Heart left ventricle (tissue), 16 donors: ENCODE measurements at regions not wholly inside any gene's neighbourhood (a gene's known extent, or its start where the extent isn't known, plus 50 kb on each side); places are given as distances from the start of the nearest gene placed in this dataset.

ENCODE experiments used
- ATAC-seq, 4 donors: fragments of 200-7000 bp; cut with Tn5 transposase; one replicate each; pipeline ENCODE4 v1.9.1; 2020 to 2022; ENCODE audit warnings: moderate library complexity in 4 of 4, mild to moderate bottlenecking in 3 of 4, moderate number of reproducible peaks in 1 of 4
- DNase-seq, 5 donors: peaks; one replicate each; pipeline ENCODE4 v3.0.0-alpha.2; 2020
- H3K27ac ChIP-seq, 12 donors: fragments of 200-600 bp; sonication (generic) in 4 of 12; one replicate each; pipeline versions ENCODE4 v1.5.0 to v1.8.0; 2016 to 2022; ENCODE audit warnings: mild to moderate bottlenecking in 2 of 12
- H3K27me3 ChIP-seq, 9 donors: fragments of 200-600 bp; sonication (generic) in 2 of 9; one replicate each; pipeline versions ENCODE4 v1.5.1 to v1.8.0; 2016 to 2022; ENCODE audit warnings: mild to moderate bottlenecking in 3 of 9
- H3K36me3 ChIP-seq, 9 donors: fragments of 200-600 bp; sonication (generic) in 2 of 9; one replicate each; pipeline versions ENCODE4 v1.5.0 to v1.8.0; 2018 to 2022; ENCODE audit warnings: mild to moderate bottlenecking in 2 of 9
- H3K4me1 ChIP-seq, 12 donors: fragments of 200-600 bp; sonication (generic) in 4 of 12; one replicate each; pipeline versions ENCODE4 v1.5.0 to v1.8.0; 2016 to 2022; ENCODE audit warnings: mild to moderate bottlenecking in 3 of 12
- H3K4me3 ChIP-seq, 12 donors: fragments of 200-600 bp; sonication (generic) in 4 of 12; one replicate each; pipeline versions ENCODE4 v1.5.0 to v1.8.0; 2017 to 2022; ENCODE audit warnings: mild to moderate bottlenecking in 9 of 12, moderate library complexity in 4 of 12
- H3K9me3 ChIP-seq, 12 donors: fragments of 200-600 bp; sonication (generic) in 4 of 12; one replicate each; pipeline versions ENCODE4 v1.5.0 to v1.8.0; 2016 to 2022; ENCODE audit warnings: mild to moderate bottlenecking in 1 of 12
- CTCF ChIP-seq, 12 donors: fragments of 200-600 bp; sonication (generic) in 4 of 12; IDR thresholded peaks; one replicate each; pipeline versions ENCODE4 v1.5.0 to v1.8.0; 2018 to 2022; ENCODE audit warnings: antibody characterized with exemption in 12 of 12, mild to moderate bottlenecking in 5 of 12
- POLR2A ChIP-seq, 2 donors: fragments of 450-650 bp; IDR thresholded peaks; one replicate each; pipeline ENCODE4 v1.6.1; 2017; ENCODE audit warnings: antibody characterized with exemption in 2 of 2, mild to moderate bottlenecking in 2 of 2, moderate library complexity in 2 of 2
- WGBS, 4 donors: extraction: QIAGEN DNeasy Blood & Tissue Kit in 2 of 4; methylation state at CpG; one replicate each; pipeline versions ENCODE4 v1.1.5 to v1.1.7; 2013 to 2018; 5-methylcytosine and 5-hydroxymethylcytosine counted together
- intact Hi-C, 10 donors: fragments of 100-400 bp; cut with DNase I; formaldehyde crosslinking; loops; one replicate each; pipeline versions ENCODE4 v1.11.1 to v1.14.2; 2022
- donor health status: ischemic (EF 13 %, LVEDD 7.1; RV severe dilation, severe dysfunction).
- donor health status: healthy with polysubstance abuse.
- donor health status: DM: no; HTN: yes; CAD: no.
- donor health status: DM: no; HTN: no; CAD: no.
- donor health status: ischemic (EF 25% LVEDD 6.9; RV normal size, moderate dysfunction).
- donor health status: ischemic (EF 25% LVEDD 5.7; RV mildly dilated, moderate dysfunction).
- donor health status: healthy.
- donor health status: DM: yes; HTN: yes; CAD: no.
- donor health status: ischemic (EF 35%, LVEDD 5.7; RV mildly dilated, moderate dysfunction).
- donor health status: nonischemic (EF 11% LVEDD 7.7; RV severe dilation, severe dysfunction).
- donor health status: DM: yes; HTN: yes; CAD: no.
- donor health status: PGD.
- donor health status: ischemic (EF 29% LVEDD 5.4; RV normal size, mild dysfunction).
- donor health status: nonischemic (EF 23%, LVEDD 6.1; RV moderate dilation, normal function).

GRCh38 chr13:88925954-88926353 is 1254.8 kb downstream of the SLITRK5 start:
- ATAC-seq (peak; percentile 58 to 88 (median 72)), DNase-seq (peak in 3 of 5 donors; percentile 25 to 53 (median 44))
- TF ChIP-seq CTCF (IDR thresholded peaks at IDR 0.05) (no peak), POLR2A (IDR thresholded peaks at IDR 0.05) (no peak)
- 36 to 59% (median 55%) methylated on average over 3 of the region's 3 CpGs for WGBS, 4 donors
- no peak overlapping the region for H3K27ac ChIP-seq
- H3K36me3 ChIP-seq: no peaks in the 10 kb centered on the region
- no peaks in the 10 kb centered on the region for H3K4me1 ChIP-seq
- H3K27me3 ChIP-seq: no peaks in the 10 kb centered on the region
- intact Hi-C loops: no loop called here
- H3K9me3 ChIP-seq: peaks cover 0 to 3% (median 0%) of the 10 kb centered on the region in 12 donors
- no peak overlapping the region for H3K4me3 ChIP-seq

GRCh38 chr13:88926890-88927502 is 1255.8 kb downstream of the SLITRK5 start:
- H3K27ac ChIP-seq: no peak overlapping the region
- peaks cover 0 to 3% (median 0%) of the 10 kb centered on the region in 12 donors for H3K9me3 ChIP-seq
- peak in 1 of 5 donors; percentile 46 for DNase-seq
- H3K27me3 ChIP-seq: no peaks in the 10 kb centered on the region
- H3K4me3 ChIP-seq: no peak overlapping the region
- ATAC-seq: peak in 1 of 4 donors; percentile 27
- H3K36me3 ChIP-seq: no peaks in the 10 kb centered on the region
- TF ChIP-seq CTCF (IDR thresholded peaks at IDR 0.05): no peak
- TF ChIP-seq POLR2A (IDR thresholded peaks at IDR 0.05): no peak
- intact Hi-C loops: no loop called here
- WGBS, 4 donors: 73 to 85% (median 81%) methylated on average over 3 to 5 of the region's 5 CpGs
- no peaks in the 10 kb centered on the region for H3K4me1 ChIP-seq

- no peak for DNase-seq
- Histone ChIP-seq H3K27me3 (no peaks in the 10 kb centered on the region), H3K27ac (no peak overlapping the region), H3K9me3 (no peaks in the 10 kb centered on the region), H3K36me3 (no peaks in the 10 kb centered on the region), H3K4me3 (peak overlapping the region in 2 of 12 donors; percentile 32 to 35), H3K4me1 (no peaks in the 10 kb centered on the region)
- intact Hi-C loops: no loop called here
- no peak for ATAC-seq
- TF ChIP-seq POLR2A (IDR thresholded peaks at IDR 0.05) (no peak), CTCF (IDR thresholded peaks at IDR 0.05) (no peak)
- 77 to 92% (median 83%) methylated on average over 1 of the region's 1 CpG for WGBS, 4 donors
Measured at GRCh38 chr13:88932950-88933349, 1261.8 kb downstream of the SLITRK5 start.

- Histone ChIP-seq H3K36me3 (no peaks in the 10 kb centered on the region), H3K9me3 (no peaks in the 10 kb centered on the region), H3K27me3 (no peaks in the 10 kb centered on the region), H3K4me3 (no peak overlapping the region), H3K4me1 (no peaks in the 10 kb centered on the region), H3K27ac (no peak overlapping the region)
- TF ChIP-seq POLR2A (IDR thresholded peaks at IDR 0.05) (no peak), CTCF (IDR thresholded peaks at IDR 0.05) (no peak)
- intact Hi-C loops: no loop called here
- DNase-seq (no peak), ATAC-seq (no peak)
- WGBS, 4 donors: 81 to 88% (median 84%) methylated on average over 3 of the region's 3 CpGs
Measured at GRCh38 chr13:88937384-88937783, 1266.2 kb downstream of the SLITRK5 start.
